ENCODE measurements at regions not wholly inside any gene's neighbourhood (a gene's known extent, or its start where the extent isn't known, plus 50 kb on each side); places are given as distances from the start of the nearest gene placed in this dataset.

- DNase-seq (ENCODE audit: low spot score): no peak
- Mint-ChIP-seq H3K4me1 (ENCODE audit: unreplicated experiment) (no peaks in the 10 kb centered on the region), H3K27ac (ENCODE audit: unreplicated experiment) (no peak overlapping the region), H3K9me3 (ENCODE audit: unreplicated experiment) (no peaks in the 10 kb centered on the region), H3K27me3 (ENCODE audit: unreplicated experiment) (peaks cover 2% of the 10 kb centered on the region), H3K36me3 (ENCODE audit: low read depth, unreplicated experiment) (no peaks in the 10 kb centered on the region), H3K4me3 (ENCODE audit: unreplicated experiment) (no peak overlapping the region)
- TF ChIP-seq, protein P1, sequence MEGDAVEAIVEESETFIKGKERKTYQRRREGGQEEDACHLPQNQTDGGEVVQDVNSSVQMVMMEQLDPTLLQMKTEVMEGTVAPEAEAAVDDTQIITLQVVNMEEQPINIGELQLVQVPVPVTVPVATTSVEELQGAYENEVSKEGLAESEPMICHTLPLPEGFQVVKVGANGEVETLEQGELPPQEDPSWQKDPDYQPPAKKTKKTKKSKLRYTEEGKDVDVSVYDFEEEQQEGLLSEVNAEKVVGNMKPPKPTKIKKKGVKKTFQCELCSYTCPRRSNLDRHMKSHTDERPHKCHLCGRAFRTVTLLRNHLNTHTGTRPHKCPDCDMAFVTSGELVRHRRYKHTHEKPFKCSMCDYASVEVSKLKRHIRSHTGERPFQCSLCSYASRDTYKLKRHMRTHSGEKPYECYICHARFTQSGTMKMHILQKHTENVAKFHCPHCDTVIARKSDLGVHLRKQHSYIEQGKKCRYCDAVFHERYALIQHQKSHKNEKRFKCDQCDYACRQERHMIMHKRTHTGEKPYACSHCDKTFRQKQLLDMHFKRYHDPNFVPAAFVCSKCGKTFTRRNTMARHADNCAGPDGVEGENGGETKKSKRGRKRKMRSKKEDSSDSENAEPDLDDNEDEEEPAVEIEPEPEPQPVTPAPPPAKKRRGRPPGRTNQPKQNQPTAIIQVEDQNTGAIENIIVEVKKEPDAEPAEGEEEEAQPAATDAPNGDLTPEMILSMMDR (IDR thresholded peaks at IDR 0.05; ENCODE audit: unreplicated experiment): no peak
Measured at GRCh38 chr17:34122515-34122914, 132.6 kb upstream of the CCL2 start.

- TF ChIP-seq, protein P1 (IDR thresholded peaks at IDR 0.05; ENCODE audit: unreplicated experiment): no peak
- DNase-seq (ENCODE audit: low spot score): no peak
- Mint-ChIP-seq H3K4me1 (ENCODE audit: unreplicated experiment) (no peaks in the 10 kb centered on the region), H3K9me3 (ENCODE audit: unreplicated experiment) (no peaks in the 10 kb centered on the region), H3K27ac (ENCODE audit: unreplicated experiment) (no peak overlapping the region), H3K4me3 (ENCODE audit: unreplicated experiment) (no peak overlapping the region), H3K36me3 (ENCODE audit: low read depth, unreplicated experiment) (no peaks in the 10 kb centered on the region), H3K27me3 (ENCODE audit: unreplicated experiment) (peaks cover under 1% of the 10 kb centered on the region)
Measured at GRCh38 chr17:34125010-34125409, 130.1 kb upstream of the CCL2 start.

- no peak for DNase-seq (ENCODE audit: low spot score)
- no peak overlapping the region for H3K27ac Mint-ChIP-seq (ENCODE audit: unreplicated experiment)
- H3K27me3 Mint-ChIP-seq (ENCODE audit: unreplicated experiment): no peaks in the 10 kb centered on the region
- no peaks in the 10 kb centered on the region for H3K36me3 Mint-ChIP-seq (ENCODE audit: low read depth, unreplicated experiment)
- TF ChIP-seq, protein P1 (IDR thresholded peaks at IDR 0.05; ENCODE audit: unreplicated experiment): no peak
- no peak overlapping the region for H3K4me3 Mint-ChIP-seq (ENCODE audit: unreplicated experiment)
- no peaks in the 10 kb centered on the region for H3K9me3 Mint-ChIP-seq (ENCODE audit: unreplicated experiment)
- no peaks in the 10 kb centered on the region for H3K4me1 Mint-ChIP-seq (ENCODE audit: unreplicated experiment)
Measured at GRCh38 chr17:34125921-34126320, 129.2 kb upstream of the CCL2 start.

GRCh38 chr17:34126496-34126895 lies 128.6 kb upstream of the CCL2 start:
- Mint-ChIP-seq H3K27me3 (ENCODE audit: unreplicated experiment) (no peaks in the 10 kb centered on the region), H3K36me3 (ENCODE audit: low read depth, unreplicated experiment) (no peaks in the 10 kb centered on the region), H3K4me3 (ENCODE audit: unreplicated experiment) (no peak overlapping the region), H3K27ac (ENCODE audit: unreplicated experiment) (no peak overlapping the region), H3K4me1 (ENCODE audit: unreplicated experiment) (no peaks in the 10 kb centered on the region), H3K9me3 (ENCODE audit: unreplicated experiment) (no peaks in the 10 kb centered on the region)
- TF ChIP-seq, protein P1 (IDR thresholded peaks at IDR 0.05; ENCODE audit: unreplicated experiment): no peak
- no peak for DNase-seq (ENCODE audit: low spot score)

DNA sequence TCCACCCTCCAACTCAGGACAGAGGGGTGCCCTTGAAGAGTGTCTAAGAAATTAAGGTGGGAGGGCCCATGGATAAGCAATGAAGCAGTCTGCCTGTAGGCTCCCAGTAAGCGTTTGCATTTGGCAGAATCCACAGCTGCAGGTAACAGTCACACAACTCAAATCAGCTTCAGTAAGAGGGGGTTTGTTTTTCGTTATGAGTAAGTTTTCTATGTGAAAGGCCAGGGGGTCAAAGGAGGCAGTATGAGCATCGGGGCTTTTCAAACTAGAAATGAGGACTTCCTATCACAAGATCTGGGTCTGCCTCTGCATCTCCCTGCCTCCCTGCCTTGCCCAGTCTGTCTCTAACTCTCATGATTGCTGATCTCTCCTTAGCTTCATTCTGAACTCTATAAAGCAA lies 128.1 kb upstream of the CCL2 start:
- TF ChIP-seq, protein P1 (IDR thresholded peaks at IDR 0.05; ENCODE audit: unreplicated experiment): no peak
- DNase-seq (ENCODE audit: low spot score): no peak
- H3K27ac Mint-ChIP-seq (ENCODE audit: unreplicated experiment): no peak overlapping the region
- no peaks in the 10 kb centered on the region for H3K27me3 Mint-ChIP-seq (ENCODE audit: unreplicated experiment)
- H3K4me1 Mint-ChIP-seq (ENCODE audit: unreplicated experiment): no peaks in the 10 kb centered on the region
- no peaks in the 10 kb centered on the region for H3K9me3 Mint-ChIP-seq (ENCODE audit: unreplicated experiment)
- H3K36me3 Mint-ChIP-seq (ENCODE audit: low read depth, unreplicated experiment): no peaks in the 10 kb centered on the region
- H3K4me3 Mint-ChIP-seq (ENCODE audit: unreplicated experiment): no peak overlapping the region
